ENCODE measurements at regions not wholly inside any gene's neighbourhood (a gene's known extent, or its start where the extent isn't known, plus 50 kb on each side); places are given as distances from the start of the nearest gene placed in this dataset.

DNA sequence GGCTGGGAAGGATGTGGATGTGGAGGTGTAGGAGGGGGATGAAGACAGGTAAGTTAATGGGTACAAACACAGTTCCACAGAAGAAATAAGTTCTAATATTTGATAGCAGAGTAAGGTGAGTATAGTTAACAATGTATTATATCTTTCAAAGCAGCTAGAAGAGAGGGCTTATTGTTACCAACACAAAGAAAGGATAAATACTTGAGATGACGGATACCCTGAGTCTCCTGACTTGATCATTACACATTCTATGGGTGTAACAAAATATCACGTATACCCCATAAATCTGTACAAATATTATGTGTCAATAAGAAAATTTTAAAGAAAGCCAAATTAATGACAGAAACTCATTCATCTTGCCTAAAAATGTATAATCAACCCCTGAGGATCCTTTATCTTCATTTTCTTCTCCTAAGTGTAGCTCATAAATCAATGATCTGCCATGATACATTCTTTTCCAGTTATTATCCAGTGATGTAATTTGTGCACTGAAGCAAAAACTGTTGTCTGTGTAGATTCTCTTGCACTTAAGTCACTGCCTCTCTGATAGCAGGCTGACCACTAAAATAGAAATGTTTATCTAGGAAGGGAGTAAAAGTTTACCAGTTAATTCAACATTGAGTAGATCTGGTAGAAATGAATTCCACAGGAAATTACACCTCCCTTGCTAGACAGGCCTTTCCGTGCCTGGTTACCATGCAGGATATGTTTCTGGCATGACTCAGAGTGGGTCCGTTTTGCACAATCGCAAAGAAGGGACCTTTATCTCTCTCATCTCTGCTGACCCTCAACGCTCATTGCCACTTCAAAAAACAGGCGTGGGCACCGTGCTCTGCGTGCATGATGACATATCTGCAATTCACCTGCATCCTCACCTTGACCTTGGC lies 249.7 kb upstream of the NCKAP5 start:
- DNase-seq = no peak

DNA sequence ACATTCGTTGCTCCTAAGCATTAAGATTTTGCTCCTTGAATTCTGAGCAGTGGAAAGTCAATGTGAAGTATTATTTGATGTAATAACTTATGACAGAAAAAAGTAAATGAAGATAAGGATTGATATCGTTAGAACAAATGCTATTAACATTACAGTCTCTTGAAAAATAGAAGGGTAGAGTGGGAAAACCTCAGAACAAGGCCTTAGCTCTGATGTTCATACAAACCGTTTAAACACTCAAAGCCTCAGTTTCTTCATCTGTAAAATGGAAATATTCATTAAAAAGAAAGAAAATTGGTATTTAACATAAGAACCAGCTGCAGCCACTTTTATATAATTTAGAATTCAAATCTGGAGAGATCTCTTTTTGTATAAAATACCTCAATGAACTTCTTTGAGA lies 250.4 kb upstream of the NCKAP5 start:
- no peak for DNase-seq

DNA sequence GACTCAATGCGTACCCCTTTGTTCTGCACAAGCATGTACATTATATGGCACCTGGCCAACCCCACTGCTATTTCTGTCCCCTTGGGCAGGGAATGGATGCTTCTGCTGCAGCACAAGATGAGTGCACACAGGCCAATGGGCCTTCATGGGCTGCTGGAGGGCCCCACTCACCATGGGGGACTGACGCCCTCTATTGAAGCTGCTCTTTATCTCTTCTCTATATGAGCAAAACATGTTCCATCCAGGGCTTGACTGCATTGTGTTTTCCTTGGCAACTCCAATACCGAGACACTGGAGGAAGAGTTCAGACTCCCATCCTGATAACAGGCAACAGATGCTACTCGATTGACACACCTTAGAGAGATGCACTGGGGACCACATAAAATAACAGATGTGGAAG lies 251.6 kb upstream of the NCKAP5 start:
- no peak for DNase-seq

DNA sequence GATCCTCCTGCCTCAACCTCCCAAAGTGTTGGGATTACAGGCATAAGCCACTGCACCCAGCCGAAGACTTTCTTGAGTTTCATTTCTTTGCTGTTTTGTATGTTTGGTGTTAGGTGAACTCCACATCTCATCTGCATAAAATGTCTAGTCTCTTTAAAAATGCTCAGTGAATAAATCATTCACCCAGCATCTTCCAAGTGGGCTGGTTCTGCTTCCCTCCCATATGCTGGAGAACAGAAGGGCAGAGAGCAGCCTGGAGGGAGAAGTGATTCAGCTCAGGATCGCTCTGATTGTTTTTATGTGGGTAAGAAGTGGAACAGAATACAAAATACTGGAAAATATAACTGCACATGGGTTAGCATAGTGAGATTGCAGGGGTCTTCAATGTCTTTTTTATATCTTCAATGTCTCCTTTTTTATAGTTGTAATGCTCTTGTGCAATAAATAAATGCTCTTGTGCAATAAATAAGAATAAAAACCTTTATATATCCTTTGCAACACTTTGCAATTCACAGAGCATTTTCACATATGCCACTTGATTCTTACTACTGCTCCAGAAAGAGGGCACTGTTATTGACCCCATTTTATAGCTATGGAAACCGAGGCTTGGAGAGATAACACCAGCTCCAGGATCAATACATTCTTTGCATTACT lies 253.0 kb upstream of the NCKAP5 start:
- DNase-seq = no peak

DNA sequence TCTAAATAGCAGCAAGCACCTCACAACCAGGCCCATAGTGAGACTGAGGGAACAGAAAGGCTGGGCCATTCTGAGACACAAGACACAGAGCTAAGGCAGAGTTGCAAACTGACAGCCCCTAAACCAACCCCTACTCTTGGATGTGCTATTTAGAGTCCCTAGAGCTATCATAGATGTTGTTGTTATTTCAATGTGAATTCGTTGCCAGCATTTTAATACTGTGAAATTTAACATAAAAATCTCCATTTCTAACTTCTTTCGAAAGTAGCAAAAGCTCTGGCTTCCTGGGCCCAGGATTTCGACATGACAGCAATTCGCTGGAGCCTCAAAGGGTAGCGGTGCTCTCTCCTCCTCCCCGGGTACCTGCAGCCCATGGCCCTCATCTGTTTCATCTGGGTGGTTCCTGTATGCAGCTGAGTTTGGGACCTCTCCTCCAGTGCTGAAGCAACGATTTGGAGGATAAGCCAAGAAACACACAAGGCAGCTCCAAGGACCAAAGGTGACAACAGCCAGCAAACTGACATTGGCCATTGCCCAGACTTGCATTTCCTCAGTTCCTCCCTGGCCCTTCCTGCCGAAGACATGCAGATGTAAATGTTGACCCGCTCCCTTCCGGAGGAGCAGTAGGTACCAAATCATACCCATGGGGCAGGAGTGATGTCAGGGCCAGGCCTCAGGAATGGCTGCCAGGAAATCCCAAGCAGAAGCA lies 254.4 kb upstream of the NCKAP5 start:
- no peak for DNase-seq

DNA sequence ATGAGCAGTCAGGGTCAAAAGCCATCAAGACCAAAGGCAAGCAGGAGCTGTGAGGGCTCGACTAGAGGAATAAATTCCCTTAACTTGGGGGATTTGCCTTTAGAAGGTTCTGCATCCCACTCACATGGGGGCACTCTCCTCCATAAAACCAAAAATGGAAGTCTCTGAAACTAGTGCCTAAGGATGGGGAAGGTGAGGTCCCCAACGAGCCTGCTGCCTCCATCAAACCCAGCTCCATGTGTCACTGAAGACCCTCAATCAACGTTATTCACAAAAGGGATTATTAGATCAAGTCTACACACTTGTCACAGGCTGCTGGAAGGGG lies 254.9 kb upstream of the NCKAP5 start:
- no peak for DNase-seq

DNA sequence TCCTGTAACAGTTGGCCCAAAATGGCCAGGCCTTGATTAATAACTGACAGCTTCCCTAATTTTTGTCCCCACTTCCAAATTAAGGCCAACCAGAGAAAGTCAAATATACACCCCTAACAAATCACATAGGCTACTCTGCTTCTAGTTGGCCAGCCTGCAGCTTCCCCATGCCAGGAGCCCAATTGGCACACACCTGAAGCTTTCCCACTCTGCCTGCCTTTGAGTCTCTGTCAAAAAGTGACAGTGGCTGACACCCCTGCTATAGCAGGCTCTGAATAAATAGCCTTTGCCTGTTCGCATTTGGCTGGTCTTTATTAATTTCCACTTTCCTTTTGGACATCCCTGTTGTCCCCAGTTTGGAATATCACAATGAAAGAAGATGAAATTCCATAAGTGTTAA lies 256.6 kb upstream of the NCKAP5 start:
- no peak for DNase-seq

- no peak for DNase-seq
Measured at GRCh38 chr2:133825778-133826177, 257.5 kb upstream of the NCKAP5 start.

DNA sequence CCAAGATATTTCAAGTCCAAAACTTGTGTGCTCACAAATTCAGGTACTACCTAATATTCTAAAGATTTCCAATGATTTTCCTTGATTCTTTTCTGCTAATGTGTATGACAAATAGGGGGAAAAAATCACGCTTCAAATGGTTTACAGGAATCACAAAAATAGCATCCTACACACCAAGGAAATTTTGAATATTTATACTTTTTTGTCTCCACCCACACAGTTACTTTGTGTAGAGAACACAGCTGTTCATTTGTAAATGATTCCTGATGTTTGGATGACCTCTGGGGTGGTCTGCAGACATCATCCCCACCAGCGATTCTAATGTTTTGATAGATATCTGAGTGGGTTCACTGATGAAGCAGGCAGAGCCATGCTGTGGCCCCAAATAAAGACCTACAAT lies 260.6 kb upstream of the NCKAP5 start:
- DNase-seq = no peak

- no peak for DNase-seq
Measured at GRCh38 chr2:133829450-133830020, 261.3 kb upstream of the NCKAP5 start.

GRCh38 chr2:133833746-133834145 lies 265.5 kb upstream of the NCKAP5 start:
- no peak for DNase-seq

- DNase-seq = no peak
Measured at GRCh38 chr2:133835821-133836619, 267.8 kb upstream of the NCKAP5 start.

- no peak for DNase-seq
Measured at GRCh38 chr2:133836691-133837345, 268.6 kb upstream of the NCKAP5 start.

DNA sequence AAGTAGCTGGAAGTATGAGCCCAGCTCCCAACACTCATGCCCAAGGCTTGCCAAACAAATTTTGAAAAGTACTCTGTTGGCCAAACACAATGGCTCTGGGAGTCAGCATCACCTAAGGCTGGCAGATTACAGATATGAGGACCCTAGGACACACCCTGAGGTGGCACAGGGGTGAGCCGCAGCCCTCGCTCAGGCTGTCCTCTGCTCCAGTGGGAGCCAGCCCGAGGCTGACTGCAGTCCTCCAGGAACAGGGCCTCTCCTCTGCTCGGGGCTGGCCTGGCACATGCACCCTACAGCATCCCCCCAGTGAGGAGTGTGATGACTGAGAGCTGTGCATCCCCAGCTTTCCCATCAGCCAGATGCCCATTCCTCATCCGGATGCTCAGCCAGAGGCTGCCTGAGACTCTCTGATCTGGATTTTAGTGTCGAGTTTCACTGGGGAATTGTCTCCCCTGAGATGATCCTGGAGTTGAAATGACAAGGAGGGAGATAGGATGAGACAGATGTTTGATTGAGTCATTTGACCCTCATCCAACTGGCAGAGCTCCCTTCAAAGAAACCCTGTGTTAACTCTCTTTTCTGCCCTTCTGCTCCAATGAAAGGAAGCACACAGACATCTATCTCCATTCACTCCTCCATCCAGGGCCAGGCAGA lies 269.3 kb upstream of the NCKAP5 start:
- no peak for DNase-seq

DNA sequence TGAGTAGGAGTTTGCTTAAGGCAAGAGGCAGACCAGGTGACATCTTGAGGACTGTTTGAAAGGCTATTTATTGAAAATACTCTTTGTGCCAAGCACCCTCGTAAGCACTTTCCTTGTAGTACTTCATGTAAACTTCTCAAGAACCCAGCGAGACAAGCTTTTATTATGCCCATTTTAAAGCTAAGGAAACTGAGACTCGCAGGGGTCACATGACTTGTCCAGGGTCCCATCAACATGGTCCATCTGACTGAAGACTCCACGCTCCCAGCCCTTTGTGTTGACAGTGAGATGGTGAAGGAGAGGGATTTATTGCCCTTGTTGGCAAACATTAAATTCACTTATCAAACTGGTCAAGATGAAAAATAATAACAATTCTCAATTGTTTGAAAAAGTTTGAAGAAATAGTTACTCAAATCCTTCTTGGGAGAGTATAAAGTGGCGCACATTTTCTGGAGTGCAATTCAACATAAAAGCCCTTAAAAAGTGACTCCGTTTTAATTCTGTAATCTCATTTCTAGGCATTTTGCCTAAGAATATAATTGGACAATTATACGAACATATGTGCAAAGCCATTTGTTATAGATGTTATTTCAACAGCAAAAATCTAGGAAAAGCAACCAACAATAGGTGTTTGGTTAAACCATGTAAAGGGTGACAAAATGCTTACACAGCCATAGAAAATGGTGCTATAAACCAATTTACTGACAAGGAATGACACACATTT lies 270.5 kb upstream of the NCKAP5 start:
- no peak for DNase-seq

DNA sequence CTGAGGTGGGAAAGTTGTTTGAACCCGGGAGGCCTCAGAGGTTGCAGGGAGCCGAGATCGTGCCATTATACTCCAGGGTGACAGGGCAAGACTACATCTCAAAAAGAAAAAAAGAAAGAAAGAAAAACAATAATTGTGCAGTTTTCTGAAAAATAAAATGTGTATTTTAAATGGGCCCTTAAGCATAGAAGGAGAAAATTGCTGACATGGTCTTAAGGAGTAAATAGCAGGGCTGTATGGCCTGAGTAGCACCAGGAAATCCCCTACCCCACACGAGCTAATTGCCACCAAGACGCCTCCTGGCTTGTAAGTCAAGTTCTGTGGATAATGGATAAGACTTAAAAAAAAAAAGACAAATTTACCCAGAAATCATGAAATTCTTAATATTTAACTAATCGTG lies 271.4 kb upstream of the NCKAP5 start:
- DNase-seq = no peak

DNA sequence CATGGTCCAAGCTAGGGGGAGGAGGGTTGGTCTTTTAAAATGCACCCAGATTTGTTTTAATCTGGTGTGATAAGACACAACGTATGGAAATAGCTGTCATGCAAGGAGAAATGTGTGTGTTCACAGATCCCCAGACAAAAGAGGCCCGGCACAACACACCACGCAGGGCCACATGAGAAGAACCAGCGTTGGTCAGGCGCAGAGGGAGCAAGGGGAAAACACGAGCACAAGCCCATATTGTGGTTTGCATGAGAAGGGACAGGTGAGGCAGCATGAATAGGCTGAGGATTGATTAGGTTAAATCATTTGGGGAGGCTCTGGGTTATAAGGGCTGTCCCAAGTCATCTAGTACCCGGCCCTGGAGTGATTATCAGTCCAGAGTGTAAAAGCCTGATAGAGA lies 272.5 kb upstream of the NCKAP5 start:
- no peak for DNase-seq

DNA sequence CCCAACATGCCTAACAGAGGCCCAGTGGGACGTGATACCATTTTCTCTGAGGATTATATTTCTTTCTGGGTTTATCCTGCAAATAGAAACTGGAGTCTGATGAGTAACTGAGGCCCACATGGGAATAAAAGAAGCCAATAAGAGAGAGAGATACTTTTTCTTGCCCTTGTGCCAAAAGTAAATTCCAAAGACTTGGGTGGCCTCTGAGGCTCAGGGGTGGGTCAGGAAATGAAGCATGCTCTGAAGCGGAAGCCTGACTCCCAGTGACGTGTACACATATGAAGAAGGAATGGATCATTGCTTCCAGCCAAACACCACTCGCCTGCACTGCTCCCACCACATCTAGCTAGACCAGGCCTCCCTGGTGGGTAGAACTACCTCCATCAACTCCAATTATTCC lies 273.6 kb upstream of the NCKAP5 start:
- DNase-seq = peak; percentile 61

- no peak for DNase-seq
Measured at GRCh38 chr2:133842446-133842845, 274.2 kb upstream of the NCKAP5 start.

DNA sequence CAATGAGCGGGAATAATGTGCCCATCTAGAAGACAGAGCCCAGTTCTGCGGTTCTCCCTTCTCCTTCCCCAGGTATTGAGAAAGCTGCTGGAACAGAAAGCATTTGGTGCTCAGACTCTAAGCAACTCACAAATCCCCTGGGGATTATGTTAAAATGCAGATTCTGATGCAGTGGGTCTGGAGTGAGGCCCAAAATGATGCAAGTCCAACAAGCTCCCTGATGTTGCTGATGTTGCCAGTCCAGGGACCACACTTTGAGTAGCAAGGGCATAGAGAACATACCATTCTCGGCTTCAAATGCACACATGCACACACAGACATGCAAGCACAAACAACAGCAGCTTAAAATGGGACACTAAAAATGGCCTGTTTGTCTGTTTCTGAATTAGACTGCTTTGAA lies 274.8 kb upstream of the NCKAP5 start:
- no peak for DNase-seq

- no peak for DNase-seq
Measured at GRCh38 chr2:133843551-133843950, 275.3 kb upstream of the NCKAP5 start.

Data from right hindlimb (tissue), 1 donor.